ENCODE measurements at regions not wholly inside any gene's neighbourhood (a gene's known extent, or its start where the extent isn't known, plus 50 kb on each side); places are given as distances from the start of the nearest gene placed in this dataset.

DNA sequence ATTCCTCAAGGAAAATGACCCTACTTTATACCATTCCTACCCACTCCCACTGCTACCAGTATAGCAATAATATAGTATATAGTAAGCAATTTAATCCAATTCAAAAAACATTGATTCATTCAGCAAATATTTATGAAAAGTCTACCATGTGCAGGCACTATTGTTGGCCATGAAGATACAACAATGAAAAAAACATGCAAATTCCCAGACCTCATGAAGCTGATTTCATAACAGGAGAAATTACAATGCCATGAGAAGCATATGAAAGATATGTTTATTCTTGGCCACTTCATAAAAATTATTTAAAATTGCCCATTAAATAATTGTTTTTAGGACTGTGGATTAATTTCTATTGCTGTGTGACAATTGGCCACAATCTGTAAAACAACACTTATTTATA is 315.8 kb upstream of the COL8A1 start:
- no peaks in the 10 kb centered on the region for H3K27me3 Mint-ChIP-seq
- H3K9me3 Mint-ChIP-seq (ENCODE audit: low read depth) = no peaks in the 10 kb centered on the region
- no peak overlapping the region for H3K4me3 Mint-ChIP-seq (ENCODE audit: low read depth)
- no peak for DNase-seq (ENCODE audit: low spot score, unreplicated experiment)
- H3K4me1 Mint-ChIP-seq (ENCODE audit: low read depth) = no peaks in the 10 kb centered on the region
- TF ChIP-seq, protein P1, sequence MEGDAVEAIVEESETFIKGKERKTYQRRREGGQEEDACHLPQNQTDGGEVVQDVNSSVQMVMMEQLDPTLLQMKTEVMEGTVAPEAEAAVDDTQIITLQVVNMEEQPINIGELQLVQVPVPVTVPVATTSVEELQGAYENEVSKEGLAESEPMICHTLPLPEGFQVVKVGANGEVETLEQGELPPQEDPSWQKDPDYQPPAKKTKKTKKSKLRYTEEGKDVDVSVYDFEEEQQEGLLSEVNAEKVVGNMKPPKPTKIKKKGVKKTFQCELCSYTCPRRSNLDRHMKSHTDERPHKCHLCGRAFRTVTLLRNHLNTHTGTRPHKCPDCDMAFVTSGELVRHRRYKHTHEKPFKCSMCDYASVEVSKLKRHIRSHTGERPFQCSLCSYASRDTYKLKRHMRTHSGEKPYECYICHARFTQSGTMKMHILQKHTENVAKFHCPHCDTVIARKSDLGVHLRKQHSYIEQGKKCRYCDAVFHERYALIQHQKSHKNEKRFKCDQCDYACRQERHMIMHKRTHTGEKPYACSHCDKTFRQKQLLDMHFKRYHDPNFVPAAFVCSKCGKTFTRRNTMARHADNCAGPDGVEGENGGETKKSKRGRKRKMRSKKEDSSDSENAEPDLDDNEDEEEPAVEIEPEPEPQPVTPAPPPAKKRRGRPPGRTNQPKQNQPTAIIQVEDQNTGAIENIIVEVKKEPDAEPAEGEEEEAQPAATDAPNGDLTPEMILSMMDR (IDR thresholded peaks at IDR 0.05; ENCODE audit: unreplicated experiment) = no peak
- H3K36me3 Mint-ChIP-seq (ENCODE audit: insufficient read depth) = no peaks in the 10 kb centered on the region
- no peak overlapping the region for H3K27ac Mint-ChIP-seq

DNA sequence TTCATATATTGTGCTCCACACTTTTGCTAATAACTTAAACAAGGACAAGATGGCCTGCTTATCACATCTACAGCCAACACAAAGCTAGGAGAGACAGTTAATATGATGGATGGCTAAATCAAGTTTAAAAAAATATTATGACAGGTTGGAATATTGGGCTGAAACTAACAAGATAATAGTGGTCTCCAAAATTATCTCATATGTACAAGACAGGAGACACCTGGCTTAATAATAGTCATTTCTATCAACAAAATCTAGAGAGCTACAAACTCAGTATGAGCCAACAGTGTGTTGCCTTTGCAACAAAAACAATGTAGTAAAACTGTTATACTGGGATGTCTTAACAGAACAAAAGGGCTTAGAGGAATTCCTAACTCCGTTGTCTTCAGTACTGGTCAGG is 317.1 kb upstream of the COL8A1 start:
- Mint-ChIP-seq H3K27me3 (no peaks in the 10 kb centered on the region), H3K4me3 (ENCODE audit: low read depth) (no peak overlapping the region), H3K9me3 (ENCODE audit: low read depth) (no peaks in the 10 kb centered on the region), H3K36me3 (ENCODE audit: insufficient read depth) (no peaks in the 10 kb centered on the region), H3K27ac (no peak overlapping the region), H3K4me1 (ENCODE audit: low read depth) (no peaks in the 10 kb centered on the region)
- DNase-seq (ENCODE audit: low spot score, unreplicated experiment) = no peak
- TF ChIP-seq, protein P1 (IDR thresholded peaks at IDR 0.05; ENCODE audit: unreplicated experiment) = no peak

DNA sequence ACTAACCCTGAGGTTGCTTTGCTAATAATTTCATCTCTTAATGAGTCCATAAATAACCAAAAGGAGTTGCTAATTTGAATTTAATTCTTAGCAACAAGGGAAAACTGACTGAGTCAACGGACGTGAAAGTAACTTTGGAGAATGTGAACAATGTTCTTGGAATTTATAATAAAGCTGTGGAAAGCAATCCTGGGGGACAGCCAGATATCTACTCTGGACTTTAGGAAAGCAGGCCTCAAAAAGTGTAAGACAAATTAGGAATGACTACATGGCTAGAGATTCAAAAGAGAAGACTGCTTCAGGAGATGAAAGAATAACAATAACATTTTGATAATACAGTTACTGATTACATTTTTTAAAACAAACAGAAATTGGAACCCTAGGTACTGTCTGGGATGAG is 318.4 kb upstream of the COL8A1 start:
- no peaks in the 10 kb centered on the region for H3K9me3 Mint-ChIP-seq (ENCODE audit: low read depth)

DNA sequence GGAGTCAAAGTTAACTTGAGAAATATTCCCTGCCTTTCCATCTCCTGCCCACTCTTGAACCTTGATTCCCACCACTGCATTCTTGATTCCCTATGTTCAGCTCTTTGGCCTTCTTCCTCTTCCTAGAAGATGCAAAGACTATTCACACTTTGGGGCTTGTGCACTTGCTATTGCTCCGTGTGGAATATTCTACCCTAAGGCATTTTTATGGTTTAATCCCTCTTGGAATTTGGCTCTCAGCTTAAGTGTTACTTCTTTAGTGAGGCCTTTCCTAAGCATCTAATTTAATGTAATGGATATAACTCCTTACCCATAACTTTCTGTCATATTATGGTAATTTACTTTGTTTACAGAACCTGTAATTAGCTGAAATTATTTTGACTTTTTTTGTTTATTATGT is 318.9 kb upstream of the COL8A1 start:
- H3K4me3 Mint-ChIP-seq (ENCODE audit: low read depth) = no peak overlapping the region
- no peaks in the 10 kb centered on the region for H3K9me3 Mint-ChIP-seq (ENCODE audit: low read depth)
- H3K27ac Mint-ChIP-seq = no peak overlapping the region
- TF ChIP-seq, protein P1 (IDR thresholded peaks at IDR 0.05; ENCODE audit: unreplicated experiment) = no peak
- H3K4me1 Mint-ChIP-seq (ENCODE audit: low read depth) = no peaks in the 10 kb centered on the region
- no peaks in the 10 kb centered on the region for H3K27me3 Mint-ChIP-seq
- H3K36me3 Mint-ChIP-seq (ENCODE audit: insufficient read depth) = no peaks in the 10 kb centered on the region
- DNase-seq (ENCODE audit: low spot score, unreplicated experiment) = no peak

More for the DNA sequence above, 318.4 kb upstream of the COL8A1 start:
- Mint-ChIP-seq H3K27ac (no peak overlapping the region), H3K27me3 (no peaks in the 10 kb centered on the region), H3K4me1 (ENCODE audit: low read depth) (no peaks in the 10 kb centered on the region), H3K4me3 (ENCODE audit: low read depth) (no peak overlapping the region), H3K36me3 (ENCODE audit: insufficient read depth) (no peaks in the 10 kb centered on the region)
- TF ChIP-seq, protein P1 (IDR thresholded peaks at IDR 0.05; ENCODE audit: unreplicated experiment) = no peak
- no peak for DNase-seq (ENCODE audit: low spot score, unreplicated experiment)

DNA sequence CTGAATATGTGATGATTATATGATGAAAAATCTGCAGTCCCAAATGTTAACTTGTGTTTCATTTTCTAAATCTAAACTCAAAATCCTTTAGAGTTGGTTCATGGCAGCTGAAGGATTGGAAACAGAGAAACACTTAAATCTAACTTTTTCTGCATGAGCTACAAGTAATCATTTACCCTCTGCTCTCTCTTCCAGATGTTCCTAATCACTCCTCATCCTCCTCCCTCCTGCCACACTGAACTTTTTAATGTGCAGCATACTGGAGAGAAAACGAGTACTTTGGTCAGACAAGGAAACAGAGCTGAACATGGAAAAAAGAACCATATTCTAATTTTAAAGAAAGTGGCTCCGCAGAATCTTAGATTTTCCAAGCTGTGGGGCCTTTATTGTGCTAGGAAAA is 321.2 kb upstream of the COL8A1 start:
- TF ChIP-seq, protein P1 (IDR thresholded peaks at IDR 0.05; ENCODE audit: unreplicated experiment) = no peak
- H3K36me3 Mint-ChIP-seq (ENCODE audit: insufficient read depth) = no peaks in the 10 kb centered on the region
- no peak overlapping the region for H3K27ac Mint-ChIP-seq
- H3K4me1 Mint-ChIP-seq (ENCODE audit: low read depth) = no peaks in the 10 kb centered on the region
- DNase-seq (ENCODE audit: low spot score, unreplicated experiment) = no peak
- H3K9me3 Mint-ChIP-seq (ENCODE audit: low read depth) = peaks cover under 1% of the 10 kb centered on the region
- H3K4me3 Mint-ChIP-seq (ENCODE audit: low read depth) = no peak overlapping the region
- no peaks in the 10 kb centered on the region for H3K27me3 Mint-ChIP-seq

Measured in progenitor cell of endocrine pancreas (in vitro differentiated cells).